NCI-H2107 (cell line): ENCODE measurements at regions not wholly inside any gene's neighbourhood (a gene's known extent, or its start where the extent isn't known, plus 50 kb on each side); places are given as distances from the start of the nearest gene placed in this dataset.

Experiments
- DNase-seq: peaks from one replicate; lab custom pipeline; 2025; lab: John Stamatoyannopoulos, UW

DNA sequence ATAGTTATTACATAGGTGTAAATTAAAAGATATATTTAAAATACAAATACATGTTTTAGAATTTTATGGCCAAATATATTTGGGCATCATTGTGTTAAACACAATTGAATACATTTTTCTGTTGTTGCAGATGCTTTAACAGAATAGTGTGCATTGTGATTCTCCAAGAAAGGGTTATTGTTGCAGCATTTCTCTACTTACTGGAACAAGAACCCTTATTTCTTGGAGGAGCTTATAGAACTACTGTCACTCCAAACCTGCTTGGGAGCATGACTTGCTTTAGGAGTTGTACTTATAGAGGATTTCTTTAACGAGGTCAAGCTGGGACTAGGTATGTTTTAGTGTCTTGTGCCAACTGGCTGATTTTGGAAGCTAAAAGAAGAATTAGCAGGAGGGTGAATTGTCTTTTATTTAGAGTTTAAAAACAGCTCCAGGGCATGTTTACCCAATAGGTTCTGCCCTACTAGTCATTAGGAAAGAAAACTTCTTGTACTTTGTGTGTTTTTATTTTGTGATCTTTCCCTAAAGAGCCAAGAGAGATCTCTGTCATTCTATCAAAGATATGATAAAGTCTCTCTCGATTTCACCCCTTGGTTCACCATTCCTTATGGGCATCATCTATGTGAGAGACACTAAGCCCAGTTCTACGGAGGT lies 279.8 kb upstream of the SALL1 start:
- DNase-seq: no peak

DNA sequence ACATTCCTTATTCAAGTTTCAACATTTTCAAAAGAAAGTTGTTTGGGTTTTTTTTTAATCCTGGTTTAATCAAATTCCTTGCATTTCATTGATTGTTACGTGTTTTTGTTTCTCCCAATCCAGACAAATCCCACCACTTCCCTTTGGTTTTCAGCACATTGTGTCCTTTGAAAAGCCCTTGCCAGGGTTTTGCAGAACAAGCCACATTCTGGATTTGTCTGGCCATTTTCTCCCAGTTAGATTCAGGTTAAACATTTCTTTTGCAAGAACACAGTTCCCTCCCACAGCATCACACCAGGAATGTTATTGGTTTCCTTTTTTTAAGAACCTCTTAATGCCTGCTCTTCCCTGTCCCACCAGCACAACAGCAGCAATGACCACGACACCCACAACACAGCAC lies 278.0 kb upstream of the SALL1 start:
- no peak for DNase-seq

DNA sequence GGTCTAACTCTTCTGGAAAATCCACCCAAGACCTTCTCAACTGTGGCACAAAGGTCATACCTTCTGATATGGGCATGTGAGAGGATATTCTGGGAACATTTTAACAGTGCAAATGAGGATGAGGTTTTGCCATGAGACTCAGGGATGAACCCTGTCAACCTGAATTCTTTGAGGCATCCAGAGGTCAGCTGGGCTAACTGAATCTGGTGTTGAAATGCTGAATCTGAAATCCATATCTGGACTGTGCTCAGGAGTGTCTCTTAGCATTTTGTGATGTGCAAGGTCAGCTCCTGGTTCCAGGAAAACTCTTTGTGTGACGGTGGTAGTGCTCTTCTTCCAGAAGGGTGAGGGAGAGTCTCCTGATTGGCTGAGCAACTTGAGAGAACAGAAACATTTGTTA lies 276.0 kb upstream of the SALL1 start:
- no peak for DNase-seq

DNA sequence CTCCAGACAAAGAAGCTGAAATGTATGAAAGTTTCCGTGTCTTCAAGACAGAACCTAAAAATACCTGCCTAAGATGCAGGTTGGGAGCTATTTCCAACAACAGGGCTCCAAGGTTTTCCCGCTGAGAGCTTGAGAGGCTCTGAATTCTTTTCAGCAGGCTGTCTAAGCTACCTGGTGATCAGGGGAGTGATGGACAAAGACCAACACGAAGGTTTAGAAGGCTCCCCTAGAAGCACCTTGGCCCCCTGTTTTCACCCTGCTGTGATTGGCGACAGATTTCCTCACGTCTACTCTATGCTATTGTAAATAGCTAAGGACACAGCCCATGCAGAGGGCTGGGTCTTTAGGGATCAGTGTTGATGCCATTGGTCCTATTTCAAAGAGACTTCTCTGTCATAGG lies 275.2 kb upstream of the SALL1 start:
- DNase-seq: no peak

DNA sequence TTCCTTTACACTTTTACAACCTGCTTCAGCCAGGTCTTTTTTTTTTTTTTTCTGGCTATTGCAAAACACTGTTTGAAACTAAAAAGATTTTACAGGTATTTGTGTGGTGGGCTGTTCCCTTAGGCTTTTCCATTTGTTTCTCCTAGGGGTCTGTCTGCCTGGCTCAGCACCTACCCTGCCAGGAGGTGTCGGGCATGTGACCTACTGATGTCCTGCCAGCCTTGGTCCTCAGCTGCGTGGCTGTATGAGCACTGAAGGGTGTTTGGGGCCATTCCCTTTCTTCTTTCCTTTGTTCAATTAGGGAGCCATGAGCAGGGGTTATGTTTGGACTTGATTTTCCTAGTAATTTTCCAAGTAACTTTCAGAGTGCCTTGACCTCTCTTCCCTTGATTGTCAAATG lies 269.2 kb upstream of the SALL1 start:
- no peak for DNase-seq

DNA sequence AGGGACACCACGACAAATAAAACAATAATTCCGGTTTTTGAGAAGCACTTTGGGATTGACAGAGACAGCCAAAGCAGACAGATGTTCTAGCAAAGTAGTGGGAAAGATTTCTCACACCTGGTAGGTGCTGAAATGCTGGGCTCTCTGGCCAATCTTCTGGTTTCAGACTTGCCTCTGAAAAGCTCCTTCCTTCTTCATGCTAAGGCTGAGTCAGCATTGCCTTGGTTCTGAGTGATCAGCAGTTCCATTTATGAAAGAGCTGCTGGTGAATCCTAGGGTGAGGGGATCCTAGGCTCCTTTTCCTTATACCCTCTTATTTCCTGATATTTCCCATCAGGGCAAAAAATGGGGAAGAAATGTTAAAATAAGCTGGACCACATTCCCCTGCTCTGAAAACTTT lies 268.7 kb upstream of the SALL1 start:
- DNase-seq: no peak

DNA sequence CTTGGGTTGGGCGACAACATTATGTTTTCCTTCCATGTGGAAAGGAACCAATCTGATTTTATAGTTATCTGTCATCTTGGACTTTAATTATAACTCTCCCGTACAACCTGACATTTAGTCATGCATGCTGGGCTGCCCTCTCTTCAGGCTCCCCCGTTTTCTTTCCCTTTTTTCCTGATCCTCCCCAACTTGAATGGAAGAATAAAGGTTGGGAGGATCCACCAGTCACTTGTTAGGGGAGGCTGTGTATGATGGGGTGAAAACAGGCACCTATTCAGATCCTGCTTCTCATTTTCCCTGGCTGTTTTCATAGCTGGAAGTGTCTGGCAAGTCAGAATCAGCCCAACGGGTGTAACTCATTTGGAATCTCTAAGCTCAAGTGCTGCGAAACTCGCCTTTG lies 267.2 kb upstream of the SALL1 start:
- no peak for DNase-seq

DNA sequence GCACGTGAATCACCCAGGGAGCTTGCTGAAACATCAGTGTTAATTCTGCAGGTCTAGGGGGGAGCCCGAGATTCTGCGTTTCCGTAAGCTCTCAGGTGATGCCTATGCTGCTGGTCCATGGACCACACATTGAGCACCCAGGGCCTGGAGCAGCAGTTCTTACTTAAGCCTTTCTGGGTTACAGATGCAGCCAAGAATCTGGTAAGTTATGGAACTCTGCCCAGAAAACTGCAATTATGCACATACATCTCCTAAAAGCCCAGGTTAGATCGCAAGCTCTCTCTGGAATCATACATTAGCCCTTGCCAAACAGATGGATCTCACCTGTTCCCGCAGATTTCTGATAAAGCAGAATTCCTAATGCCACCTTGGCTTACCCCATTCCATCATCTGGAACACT lies 265.9 kb upstream of the SALL1 start:
- no peak for DNase-seq

DNA sequence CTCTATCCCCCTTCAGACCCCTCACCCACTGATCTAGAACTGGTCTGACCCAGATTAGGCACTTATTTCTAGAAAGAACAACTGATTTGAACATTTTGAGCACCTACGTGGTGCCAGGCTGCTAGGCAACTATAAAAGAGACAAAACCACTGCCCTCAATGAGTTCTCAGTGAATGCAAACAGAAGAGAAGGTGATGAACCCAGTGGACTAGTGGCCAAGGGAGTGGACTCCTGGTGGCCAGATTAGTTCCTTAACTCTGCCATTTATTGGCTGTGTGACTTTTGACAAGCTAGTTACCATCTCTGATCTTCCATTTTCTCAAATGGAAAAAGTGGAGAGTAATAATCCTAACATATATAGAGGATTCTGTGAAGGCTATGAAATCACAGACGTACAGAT lies 259.1 kb upstream of the SALL1 start:
- no peak for DNase-seq

DNA sequence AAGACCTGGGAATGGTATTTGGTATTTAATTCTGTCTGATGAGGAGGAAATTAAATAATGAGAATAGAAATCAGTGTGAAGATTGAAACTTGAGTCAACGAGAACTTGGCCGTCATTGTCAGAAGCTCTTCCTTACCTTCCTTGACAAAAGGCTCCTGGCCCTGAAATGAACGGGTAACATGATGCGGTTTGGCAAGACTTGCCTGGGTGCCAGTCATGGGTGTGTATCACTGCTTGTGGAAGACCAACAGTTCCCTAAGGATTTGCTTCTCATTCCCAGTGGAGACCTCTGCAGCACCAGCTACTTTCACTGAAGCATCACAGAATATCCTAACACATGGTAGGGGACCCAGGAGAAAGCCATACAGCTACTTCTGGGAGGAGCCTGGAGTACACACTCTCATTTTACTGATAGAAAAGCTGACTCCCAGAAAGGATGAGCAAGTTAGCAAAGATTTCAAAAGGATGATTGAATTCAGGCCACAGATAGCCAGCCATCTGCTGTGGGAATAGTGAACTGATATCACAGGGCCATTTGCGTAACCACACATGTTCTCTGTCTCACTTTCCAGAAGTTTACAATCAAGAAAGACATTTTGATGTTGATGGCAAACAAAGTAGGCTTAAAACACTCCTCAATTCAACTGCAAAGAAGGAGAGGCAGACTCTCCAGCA lies 258.1 kb upstream of the SALL1 start:
- DNase-seq: no peak

DNA sequence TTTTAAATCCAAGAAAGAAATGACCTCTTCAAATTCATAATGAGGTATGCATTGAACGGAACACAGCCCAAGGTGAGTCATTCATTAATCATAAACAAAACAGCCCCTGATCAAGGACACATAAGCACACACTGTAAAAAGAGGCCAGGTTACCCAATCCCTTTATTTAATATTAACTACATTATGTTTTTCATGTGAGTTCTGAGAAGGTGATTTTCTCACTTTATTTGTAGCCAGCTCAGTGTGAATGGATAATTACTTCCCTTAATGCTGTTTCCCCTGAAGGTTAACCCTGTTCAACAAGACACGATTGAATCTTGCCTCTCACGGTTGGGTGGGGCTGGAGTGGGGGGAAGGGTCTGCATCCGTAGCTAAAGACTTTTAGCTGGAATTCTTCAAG lies 257.3 kb upstream of the SALL1 start:
- no peak for DNase-seq

DNA sequence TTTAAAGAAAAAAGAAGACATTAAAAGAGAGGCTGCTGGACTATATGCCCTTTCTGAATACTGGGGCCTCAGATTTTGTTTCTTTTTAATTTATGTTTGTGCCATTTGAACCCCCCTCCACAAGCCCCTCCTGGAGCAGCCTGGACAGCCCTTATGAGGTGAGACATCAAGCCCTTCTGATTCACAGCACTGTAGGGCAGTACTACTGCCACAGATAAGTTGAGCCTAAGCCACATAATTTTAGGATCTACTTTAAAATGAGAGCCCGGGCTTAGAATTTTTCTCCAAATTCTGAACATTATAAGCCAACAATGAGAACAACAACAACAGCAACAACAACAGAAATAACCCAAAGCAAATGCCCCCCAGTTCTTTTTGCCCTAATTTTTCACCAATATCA lies 256.9 kb upstream of the SALL1 start:
- DNase-seq: no peak

DNA sequence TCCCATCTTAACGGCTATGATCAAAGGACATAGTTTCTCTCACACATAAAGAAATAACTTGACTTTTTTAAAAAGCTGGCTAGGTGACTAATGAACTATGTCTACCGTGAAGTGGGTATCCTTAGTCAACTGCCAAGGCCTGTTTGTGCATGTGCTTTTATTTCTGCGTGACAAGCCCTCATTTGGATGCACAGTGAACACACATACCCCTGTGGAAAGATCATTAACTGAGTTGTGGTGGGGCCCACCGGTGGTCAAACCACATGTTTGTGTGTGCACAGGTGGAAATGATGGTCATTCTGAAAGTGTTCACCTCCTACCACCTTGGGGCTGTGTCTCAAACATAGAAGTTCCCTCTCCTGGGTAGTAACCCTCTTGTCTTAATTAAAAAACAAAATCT lies 256.1 kb upstream of the SALL1 start:
- no peak for DNase-seq

DNA sequence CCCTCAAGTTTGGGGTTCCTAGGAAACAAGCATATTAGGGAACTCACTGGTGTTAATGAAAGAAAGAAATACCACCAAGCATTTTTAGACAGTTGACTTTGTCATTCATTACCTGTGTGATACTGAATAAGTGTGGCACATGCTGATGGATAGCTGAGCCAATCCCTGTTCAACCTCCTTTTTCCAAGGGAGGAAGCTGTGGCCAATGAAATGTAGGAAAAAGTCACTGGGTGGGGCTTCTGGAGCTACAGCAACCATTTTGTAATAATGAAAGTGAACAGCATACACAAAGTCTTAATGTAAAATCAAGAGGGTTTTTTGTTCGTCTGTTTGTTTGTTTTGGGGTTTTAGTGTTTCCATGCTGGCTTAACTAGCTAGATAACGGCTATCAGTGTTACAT lies 254.3 kb upstream of the SALL1 start:
- no peak for DNase-seq

DNA sequence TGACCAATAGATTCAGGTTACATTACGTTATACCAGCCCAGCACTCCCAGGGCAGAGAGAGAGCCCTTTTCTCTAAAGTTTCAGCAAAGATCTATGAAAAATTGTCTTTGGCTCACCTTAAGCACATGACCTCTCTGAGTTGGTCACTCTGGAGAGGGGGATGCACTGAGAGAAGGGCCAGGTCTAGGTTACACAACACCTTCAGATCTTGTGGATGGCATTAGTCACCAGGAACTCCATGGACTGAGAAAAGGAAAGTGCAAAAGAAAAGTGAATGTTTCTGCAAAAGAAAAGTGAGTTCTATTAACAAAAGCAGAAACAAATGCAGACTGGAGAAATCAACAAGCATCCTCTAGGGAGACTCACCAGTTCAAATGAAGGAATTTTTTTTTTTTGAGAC lies 253.3 kb upstream of the SALL1 start:
- no peak for DNase-seq

DNA sequence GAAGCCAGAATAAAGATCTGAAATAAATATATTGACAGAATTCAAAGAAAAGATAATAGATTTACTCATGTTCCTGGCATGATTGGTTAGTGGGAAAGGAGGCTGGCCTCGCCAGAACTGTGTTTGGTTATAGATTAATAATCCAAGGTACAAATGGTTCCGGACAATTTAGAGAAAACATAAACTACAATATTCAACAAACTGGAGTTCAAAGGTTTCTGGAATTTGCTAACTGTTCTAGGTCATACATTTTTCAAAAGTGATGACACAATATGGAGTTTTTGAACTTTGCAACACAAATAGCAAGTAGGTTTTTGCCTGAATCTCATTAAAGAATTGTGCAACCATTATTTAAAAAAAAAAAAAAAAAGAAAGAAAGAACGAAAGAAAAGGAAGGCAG lies 251.7 kb upstream of the SALL1 start:
- no peak for DNase-seq

DNA sequence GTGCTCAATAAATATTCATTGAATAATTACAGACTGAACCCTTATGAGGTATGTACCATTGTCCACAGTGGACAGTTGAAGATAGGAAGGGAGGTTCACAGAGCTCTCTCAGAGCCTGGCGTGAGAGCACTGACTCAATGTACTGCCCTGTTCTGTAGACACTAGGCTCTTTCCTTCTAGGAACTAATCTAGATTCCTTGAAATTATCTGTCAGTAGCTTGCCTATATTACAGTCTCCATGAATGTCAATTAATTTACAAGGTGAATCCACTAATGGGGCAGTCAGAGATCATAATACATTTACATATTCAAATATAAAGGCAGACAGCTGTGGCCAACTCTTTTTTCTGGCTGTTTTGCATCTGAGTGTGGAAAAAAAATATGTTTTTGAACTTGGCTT lies 251.2 kb upstream of the SALL1 start:
- DNase-seq: no peak

DNA sequence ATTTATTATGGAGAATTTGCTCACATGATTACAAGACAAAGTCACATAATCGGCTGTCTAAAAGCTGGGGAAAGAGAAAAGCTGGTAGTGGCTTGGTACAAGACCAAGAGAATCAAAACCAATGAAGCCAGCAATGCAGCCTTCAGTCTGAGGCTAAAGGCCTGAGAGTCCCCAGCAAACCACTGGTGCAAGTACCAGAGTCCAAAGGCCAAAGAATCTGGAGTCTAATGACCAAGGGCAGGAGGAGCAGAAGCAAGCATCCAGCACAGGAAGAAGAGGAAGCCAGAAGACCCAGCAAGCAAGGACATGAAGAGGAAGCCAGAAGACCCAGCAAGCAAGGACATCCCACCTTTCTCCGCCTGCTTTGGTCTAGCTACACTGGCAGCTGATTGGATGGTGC lies 250.6 kb upstream of the SALL1 start:
- no peak for DNase-seq

DNA sequence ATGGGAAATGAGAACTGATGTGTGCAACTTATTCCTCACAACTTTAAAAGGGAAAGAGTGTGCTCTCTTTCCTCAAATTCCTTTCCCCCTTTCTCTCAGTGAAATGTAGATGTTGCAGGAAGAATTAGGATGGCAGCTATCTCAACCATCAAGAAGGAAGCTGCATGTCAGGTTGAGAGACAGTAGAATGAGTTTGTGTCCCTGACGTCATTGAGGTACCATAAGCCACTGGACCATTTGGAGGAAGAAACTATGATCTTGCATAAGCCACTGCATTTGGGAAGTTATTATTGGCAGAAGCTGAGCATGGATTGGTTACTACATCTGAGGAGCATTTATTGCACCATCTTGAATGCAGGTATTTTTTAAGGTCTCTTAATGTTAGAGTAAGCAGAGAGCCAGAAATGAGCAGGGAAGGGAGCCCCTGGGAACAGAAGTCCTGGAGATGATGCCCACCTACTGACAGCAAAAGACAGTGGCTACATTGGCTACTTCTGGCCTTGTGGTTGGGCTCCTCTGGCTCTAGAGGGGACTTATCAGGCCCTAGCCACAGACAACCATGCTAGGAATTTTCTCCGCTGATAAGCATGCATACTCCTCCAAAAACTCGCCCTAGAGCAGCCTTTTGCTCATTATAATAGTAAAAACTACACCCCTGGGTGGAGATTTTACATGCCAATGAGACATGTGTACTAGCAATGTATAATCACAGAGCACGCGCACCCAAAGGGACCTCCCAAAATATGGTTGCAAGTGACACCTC lies 249.0 kb upstream of the SALL1 start:
- no peak for DNase-seq

DNA sequence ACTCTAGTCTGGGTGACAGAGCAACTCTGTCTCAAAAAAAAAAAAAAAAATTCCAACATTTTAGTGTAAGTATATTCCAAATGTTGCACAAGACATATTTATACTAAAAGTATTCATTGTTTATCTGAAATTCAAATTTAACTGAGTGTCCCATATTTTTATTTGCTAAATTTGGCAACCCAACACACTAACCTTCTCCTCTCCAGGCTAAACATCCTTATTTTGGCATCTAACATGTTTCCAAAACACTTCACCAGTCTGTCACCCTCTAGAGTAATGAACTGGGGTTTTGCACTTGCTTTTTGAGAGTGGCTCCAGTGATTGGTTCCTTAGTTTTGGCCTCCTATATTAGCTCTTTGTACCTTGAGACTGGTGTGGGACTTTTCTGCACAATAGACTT lies 243.4 kb upstream of the SALL1 start:
- no peak for DNase-seq

DNA sequence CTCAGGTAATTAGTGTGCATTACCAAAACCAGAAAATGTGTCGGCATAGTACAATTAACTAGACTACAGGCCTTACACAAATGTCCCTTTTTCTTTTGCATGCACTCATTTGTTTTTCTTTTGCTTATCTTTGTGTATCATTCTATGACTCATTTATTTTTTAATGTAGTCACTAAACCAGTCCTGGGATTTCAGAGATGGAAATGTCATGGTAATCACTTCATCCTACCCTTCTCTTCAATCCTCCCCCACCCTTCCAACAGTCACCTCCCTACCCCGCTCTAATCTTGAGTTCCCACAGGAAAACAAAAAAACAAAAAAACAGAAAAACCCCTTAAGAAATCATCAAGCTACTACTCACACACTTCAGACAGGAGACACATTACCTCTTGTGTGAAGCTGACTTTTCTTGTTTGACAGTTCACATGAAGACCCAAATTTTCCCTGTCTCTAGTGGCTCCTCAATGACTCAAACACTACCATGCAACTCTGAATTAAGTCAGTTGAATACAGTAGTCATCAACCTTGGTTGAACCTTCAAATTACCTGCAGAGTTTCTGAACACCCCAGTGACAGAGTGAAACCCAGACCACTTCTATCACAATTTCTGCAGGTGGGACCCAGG lies 242.4 kb upstream of the SALL1 start:
- DNase-seq: no peak

DNA sequence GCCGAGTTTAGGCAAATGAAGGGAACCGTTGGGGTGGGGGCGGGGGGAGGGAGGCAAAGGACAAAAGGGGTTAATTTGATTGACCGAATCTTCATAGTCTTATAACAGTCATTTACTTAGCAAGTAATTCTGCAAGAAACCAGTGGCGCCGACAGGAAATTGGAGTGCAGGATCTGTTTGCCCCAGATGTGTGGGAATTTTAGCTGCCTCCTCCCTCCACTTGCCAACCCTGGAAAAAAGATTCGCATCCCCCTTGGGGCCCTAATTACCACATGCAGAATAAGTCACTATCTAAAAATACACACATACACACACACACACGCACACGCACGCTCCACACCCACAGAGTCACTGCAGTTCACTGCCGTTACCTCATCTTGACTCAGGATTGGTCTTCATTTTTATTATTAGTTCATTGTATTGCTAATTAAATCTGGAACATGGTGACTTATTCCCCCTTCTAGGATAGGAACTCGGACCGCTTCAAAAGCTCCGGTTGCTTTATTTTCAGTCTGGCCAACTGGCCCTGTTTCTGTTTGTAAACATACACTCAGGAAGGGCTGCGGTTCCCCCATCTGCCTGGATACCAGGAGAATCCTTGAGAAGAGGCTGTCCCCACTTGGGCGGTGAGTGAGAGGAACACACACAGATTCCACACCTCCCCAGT lies 241.6 kb upstream of the SALL1 start:
- DNase-seq: no peak
